Neural progenitor cell (in vitro differentiated cells): ENCODE measurements at regions not wholly inside any gene's neighbourhood (a gene's known extent, or its start where the extent isn't known, plus 50 kb on each side); places are given as distances from the start of the nearest gene placed in this dataset.

ENCODE experiments used
- DNase-seq: peaks from one replicate; pipeline ENCODE4 v3.0.0-alpha.2; 2016; ENCODE audit warnings: low spot score
- H2AFZ ChIP-seq: fragments of 200-600 bp; sonication (generic); replicated peaks from 2 replicates; pipeline ENCODE4 v1.6.1; 2016; ENCODE audit warnings: antibody characterized with exemption
- H3F3A ChIP-seq: fragments of 200-600 bp; sonication (generic); 2 replicates; pipeline ENCODE4 v1.6.1; 2016; ENCODE audit warnings: antibody characterized with exemption, low read depth
- H3K27ac ChIP-seq: fragments of 200-600 bp; sonication (generic); 2 replicates; pipeline ENCODE4 v1.5.1; 2016; ENCODE audit warnings: mild to moderate bottlenecking
- H3K27me3 ChIP-seq: fragments of 200-600 bp; sonication (generic); 2 replicates; pipeline ENCODE4 v1.6.1; 2016; ENCODE audit warnings: mild to moderate bottlenecking, moderate library complexity
- H3K36me3 ChIP-seq: fragments of 200-600 bp; sonication (generic); 2 replicates; pipeline ENCODE4 v1.5.1; 2016
- H3K4me1 ChIP-seq: fragments of 200-600 bp; sonication (generic); 2 replicates; pipeline ENCODE4 v1.6.1; 2016; ENCODE audit warnings: mixed run types
- H3K4me2 ChIP-seq: fragments of 200-600 bp; sonication (generic); 2 replicates; pipeline ENCODE4 v1.6.1; 2016
- H3K4me3 ChIP-seq: fragments of 200-600 bp; sonication (generic); 2 replicates; pipeline ENCODE4 v1.5.1; 2016
- H3K79me2 ChIP-seq: fragments of 200-600 bp; sonication (generic); 2 replicates; pipeline ENCODE4 v1.6.1; 2016; ENCODE audit warnings: low read depth
- H3K9ac ChIP-seq: fragments of 200-600 bp; sonication (generic); 2 replicates; pipeline ENCODE4 v1.6.1; 2016
- H3K9me3 ChIP-seq: fragments of 200-600 bp; sonication (generic); 2 replicates; pipeline ENCODE4 v1.5.1; 2016; ENCODE audit warnings: low read depth
- H4K20me1 ChIP-seq: fragments of 200-600 bp; sonication (generic); 2 replicates; pipeline ENCODE4 v1.6.1; 2016; ENCODE audit warnings: low read depth
- H3K27ac Mint-ChIP-seq: 3 replicates; pipeline ENCODE4 v1.8.0; 2021; ENCODE audit warnings: mixed read lengths
- H3K27me3 Mint-ChIP-seq: 2 replicates; pipeline ENCODE4 v1.8.0; 2022; ENCODE audit warnings: low read depth, mild to moderate bottlenecking, inconsistent platforms, moderate library complexity, mixed read lengths; ENCODE audit not compliant: insufficient read depth
- H3K36me3 Mint-ChIP-seq: 3 replicates; pipeline ENCODE4 v1.8.0; 2021; ENCODE audit warnings: mixed read lengths
- H3K4me1 Mint-ChIP-seq: 3 replicates; pipeline ENCODE4 v1.8.0; 2021; ENCODE audit warnings: mixed read lengths
- H3K4me3 Mint-ChIP-seq: 3 replicates; pipeline ENCODE4 v1.8.0; 2021; ENCODE audit warnings: mild to moderate bottlenecking, moderate library complexity, mixed read lengths
- H3K9me3 Mint-ChIP-seq: 3 replicates; pipeline ENCODE4 v1.8.0; 2020; ENCODE audit warnings: mixed read lengths
- EZH2 ChIP-seq: fragments of 200-600 bp; sonication (generic); IDR thresholded peaks from 2 replicates; pipeline ENCODE4 v1.6.1; 2017; ENCODE audit warnings: antibody characterized with exemption, mild to moderate bottlenecking, moderate library complexity

DNA sequence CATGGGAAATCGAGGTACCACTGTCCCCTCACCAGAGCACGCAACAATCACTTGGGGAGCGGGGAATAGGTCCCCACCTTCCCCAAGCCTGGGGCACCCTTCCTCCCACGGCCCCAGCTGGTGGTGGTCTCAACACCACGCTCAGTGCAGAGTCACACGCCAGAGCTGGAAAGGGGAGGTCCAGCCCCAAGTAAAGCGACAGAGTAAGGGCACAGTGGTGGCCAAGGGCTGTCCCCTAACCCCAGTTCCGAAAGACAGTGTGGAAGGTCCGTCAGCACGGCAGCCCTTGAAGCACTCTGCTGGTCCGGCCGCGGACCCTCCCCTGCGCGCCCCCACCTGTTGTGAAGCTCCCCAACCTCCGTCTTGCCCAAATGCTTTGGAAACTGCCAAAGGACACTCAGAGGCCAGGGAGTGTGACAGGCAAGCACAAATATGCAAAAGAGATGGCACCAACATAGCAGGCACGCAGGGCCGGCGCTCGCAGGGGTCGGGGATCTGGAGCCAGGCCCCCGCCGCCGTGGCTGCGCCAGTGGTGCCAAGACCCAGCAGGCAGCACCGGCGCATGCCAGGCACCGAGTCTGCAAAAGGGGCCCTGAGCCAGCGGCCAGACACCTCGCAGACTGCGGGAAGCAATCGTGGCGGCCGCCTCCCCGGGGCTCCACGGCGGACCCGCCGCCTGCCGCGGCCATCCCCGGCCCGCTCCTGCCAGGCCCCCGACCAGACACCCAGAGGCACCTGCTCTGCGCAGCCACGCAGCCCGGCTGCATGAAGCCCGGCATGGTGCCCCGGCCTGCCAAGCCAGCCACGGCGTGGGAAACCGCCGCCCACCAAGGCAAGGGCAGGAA is 51.6 kb upstream of the SRRM3 start:
- no peaks in the 10 kb centered on the region for H3K9me3 Mint-ChIP-seq
- H3K4me2 ChIP-seq = no peak overlapping the region
- H3K27ac Mint-ChIP-seq = no peak overlapping the region

More for the DNA sequence above, 51.6 kb upstream of the SRRM3 start:
- Histone ChIP-seq H3K4me1 (no peaks in the 10 kb centered on the region), H3K36me3 (no peaks in the 10 kb centered on the region), H4K20me1 (no peaks in the 10 kb centered on the region), H3K9me3 (no peaks in the 10 kb centered on the region), H3F3A (no peaks in the 10 kb centered on the region), H2AFZ (peak overlapping the region; percentile 52), H3K4me3 (no peak overlapping the region), H3K27ac (no peak overlapping the region), H3K9ac (no peak overlapping the region), H3K79me2 (no peaks in the 10 kb centered on the region), H3K27me3 (no peaks in the 10 kb centered on the region)
- Mint-ChIP-seq H3K4me3 (no peak overlapping the region), H3K27me3 (no peaks in the 10 kb centered on the region), H3K36me3 (no peaks in the 10 kb centered on the region), H3K4me1 (peaks cover 3% of the 10 kb centered on the region)
- DNase-seq = no peak
- no peak for TF ChIP-seq EZH2
